ENCODE measurements at regions not wholly inside any gene's neighbourhood (a gene's known extent, or its start where the extent isn't known, plus 50 kb on each side); places are given as distances from the start of the nearest gene placed in this dataset.

GRCh38 chr1:25068316-25068715 is 138.2 kb upstream of the RUNX3 start:
- TF ChIP-seq CTCF (IDR thresholded peaks at IDR 0.05) = no peak
- no peak for TF ChIP-seq POLR2A (IDR thresholded peaks at IDR 0.05)
